ENCODE measurements at regions not wholly inside any gene's neighbourhood (a gene's known extent, or its start where the extent isn't known, plus 50 kb on each side); places are given as distances from the start of the nearest gene placed in this dataset.
"Not testable (repeated sequence)": the region's sequence is repeated elsewhere in the genome, so short reads cannot be mapped to it uniquely, and the experiment has no call there.

GRCh38 chr5:29005386-29005785 is 1967.0 kb upstream of the CDH9 start:
- H3K27me3 Mint-ChIP-seq, result no peaks in the 10 kb centered on the region
- no peak overlapping the region for H3K27ac Mint-ChIP-seq
- H3K4me3 Mint-ChIP-seq, result no peak overlapping the region
- no peaks in the 10 kb centered on the region for H3K36me3 Mint-ChIP-seq
- ATAC-seq (ENCODE audit: low read depth), result no peak
- H3K9me3 Mint-ChIP-seq, result no peaks in the 10 kb centered on the region
- H3K4me1 Mint-ChIP-seq, result no peaks in the 10 kb centered on the region
- POLR2A ChIA-PET, result no interaction called here
- DNase-seq, result no peak

GRCh38 chr5:29002481-29002880 is 1964.1 kb upstream of the CDH9 start:
- DNase-seq (no peak), ATAC-seq (ENCODE audit: low read depth) (no peak)
- POLR2A ChIA-PET, result no interaction called here
- H3K4me3 Mint-ChIP-seq, result no peak overlapping the region
- no peak overlapping the region for H3K27ac Mint-ChIP-seq
- peaks cover 2% of the 10 kb centered on the region for H3K9me3 Mint-ChIP-seq
- no peaks in the 10 kb centered on the region for H3K4me1 Mint-ChIP-seq
- H3K36me3 Mint-ChIP-seq, result no peaks in the 10 kb centered on the region
- no peaks in the 10 kb centered on the region for H3K27me3 Mint-ChIP-seq

DNA sequence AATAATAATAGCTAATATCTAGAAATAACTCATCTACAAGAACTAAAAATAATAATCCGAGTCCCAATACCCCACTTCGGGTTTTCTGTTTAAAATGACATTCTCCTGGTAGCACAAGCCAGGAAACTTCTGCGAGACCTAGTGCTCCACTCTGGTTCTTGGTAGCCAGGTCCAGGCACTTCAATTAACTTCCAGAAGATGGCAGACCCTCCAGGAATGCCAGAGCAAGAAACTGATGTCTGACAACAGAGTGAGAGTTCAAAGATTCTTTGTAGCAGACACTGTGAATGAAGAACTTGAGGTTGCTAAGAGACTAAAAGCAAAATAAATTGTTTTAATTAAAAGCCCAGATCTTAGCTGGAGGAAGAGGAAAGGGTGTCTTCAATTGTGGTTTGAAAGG is 1963.3 kb upstream of the CDH9 start:
- no peak for DNase-seq
- Mint-ChIP-seq H3K9me3 (peaks cover 3% of the 10 kb centered on the region), H3K4me1 (no peaks in the 10 kb centered on the region), H3K4me3 (no peak overlapping the region), H3K27ac (no peak overlapping the region), H3K36me3 (no peaks in the 10 kb centered on the region), H3K27me3 (no peaks in the 10 kb centered on the region)
- POLR2A ChIA-PET, result no interaction called here
- ATAC-seq (ENCODE audit: low read depth), result no peak

DNA sequence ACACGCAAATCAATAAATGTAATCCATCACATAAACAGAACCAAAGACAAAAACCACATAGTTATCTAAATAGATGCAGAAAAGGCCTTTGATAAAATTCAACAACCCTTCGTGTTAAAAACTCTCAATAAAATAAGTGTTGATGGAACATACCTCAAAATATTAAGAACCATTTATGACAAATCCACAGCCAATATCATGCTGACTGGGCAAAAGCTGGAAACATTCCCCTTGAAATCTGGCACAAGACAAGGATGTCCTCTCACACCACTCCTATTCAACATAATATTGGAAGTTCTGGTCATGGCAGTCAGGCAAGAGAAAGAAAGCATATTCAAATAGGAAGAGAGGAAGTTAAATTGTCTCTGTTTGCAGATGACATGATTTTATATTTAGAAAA is 1946.3 kb upstream of the CDH9 start:
- POLR2A ChIA-PET, result no interaction called here
- Mint-ChIP-seq H3K27me3 (no peaks in the 10 kb centered on the region), H3K9me3 (peaks cover 3% of the 10 kb centered on the region), H3K4me3 (no peak overlapping the region), H3K27ac (no peak overlapping the region), H3K4me1 (no peaks in the 10 kb centered on the region), H3K36me3 (no peaks in the 10 kb centered on the region)
- no peak for DNase-seq
- ATAC-seq (ENCODE audit: low read depth), result no peak

- H3K4me1 Mint-ChIP-seq, result no peaks in the 10 kb centered on the region
- POLR2A ChIA-PET, result no interaction called here
Measured at GRCh38 chr5:28975508-28975907, 1937.1 kb upstream of the CDH9 start.

GRCh38 chr5:28967848-28968247 is 1929.5 kb upstream of the CDH9 start:
- no peak for ATAC-seq (ENCODE audit: low read depth)
- Mint-ChIP-seq H3K27me3 (no peaks in the 10 kb centered on the region), H3K4me1 (no peaks in the 10 kb centered on the region), H3K36me3 (no peaks in the 10 kb centered on the region), H3K9me3 (peaks cover 6% of the 10 kb centered on the region), H3K4me3 (no peak overlapping the region), H3K27ac (no peak overlapping the region)
- DNase-seq, result no peak
- POLR2A ChIA-PET, result no interaction called here

More at GRCh38 chr5:28975508-28975907, 1937.1 kb upstream of the CDH9 start:
- H3K27me3 Mint-ChIP-seq, result no peaks in the 10 kb centered on the region
- no peak overlapping the region for H3K27ac Mint-ChIP-seq
- no peak for ATAC-seq (ENCODE audit: low read depth)
- no peaks in the 10 kb centered on the region for H3K36me3 Mint-ChIP-seq
- H3K4me3 Mint-ChIP-seq, result no peak overlapping the region
- DNase-seq, result no peak
- H3K9me3 Mint-ChIP-seq, result peaks cover 10% of the 10 kb centered on the region

- DNase-seq (no peak), ATAC-seq (ENCODE audit: low read depth) (no peak)
- no peak overlapping the region for H3K4me3 Mint-ChIP-seq
- POLR2A ChIA-PET, result no interaction called here
- no peak overlapping the region for H3K27ac Mint-ChIP-seq
- no peaks in the 10 kb centered on the region for H3K9me3 Mint-ChIP-seq
- H3K27me3 Mint-ChIP-seq, result no peaks in the 10 kb centered on the region
- no peaks in the 10 kb centered on the region for H3K4me1 Mint-ChIP-seq
- H3K36me3 Mint-ChIP-seq, result no peaks in the 10 kb centered on the region
Measured at GRCh38 chr5:28961816-28962215, 1923.4 kb upstream of the CDH9 start.

DNA sequence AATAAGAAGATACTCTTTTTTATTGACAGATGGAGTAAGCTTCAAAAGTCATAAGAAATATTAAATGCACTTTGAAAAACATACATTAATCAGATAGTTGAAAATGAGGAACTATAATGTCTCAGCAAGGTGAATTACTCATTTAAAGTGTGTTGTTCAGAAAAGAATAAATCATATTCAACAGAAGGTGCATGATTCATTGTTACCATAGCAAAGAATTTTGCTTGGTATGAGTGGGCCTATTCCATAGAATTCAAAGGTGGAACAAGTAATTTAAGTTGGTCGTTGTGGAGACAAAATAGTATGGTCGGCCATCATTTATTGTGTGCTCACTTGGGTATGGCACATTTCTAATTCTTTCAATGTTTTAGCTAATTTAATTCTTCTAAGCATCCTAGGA is 1920.2 kb upstream of the CDH9 start:
- POLR2A ChIA-PET, result no interaction called here
- Mint-ChIP-seq H3K27me3 (no peaks in the 10 kb centered on the region), H3K9me3 (peaks cover 1% of the 10 kb centered on the region), H3K4me3 (no peak overlapping the region), H3K4me1 (no peaks in the 10 kb centered on the region), H3K27ac (no peak overlapping the region), H3K36me3 (no peaks in the 10 kb centered on the region)
- ATAC-seq (ENCODE audit: low read depth) (no peak), DNase-seq (no peak)

DNA sequence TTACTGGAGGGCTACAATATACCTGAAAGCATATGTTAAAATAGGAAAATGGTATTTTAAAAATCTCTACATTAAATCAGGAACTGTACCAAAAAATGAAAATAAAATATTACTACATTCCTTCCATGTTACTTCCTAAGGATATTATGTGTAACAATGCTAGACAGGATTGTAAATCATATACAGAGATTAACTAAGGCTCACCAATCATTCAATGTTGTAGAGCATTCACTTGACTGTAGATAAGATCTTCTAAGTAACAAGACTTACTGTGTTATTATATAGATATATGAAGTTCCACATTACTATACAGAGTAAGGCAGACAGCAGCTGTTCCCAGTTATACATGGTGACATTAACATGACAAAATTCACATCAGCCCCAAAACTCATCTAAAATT is 1919.1 kb upstream of the CDH9 start:
- Mint-ChIP-seq H3K9me3 (peaks cover 4% of the 10 kb centered on the region), H3K4me3 (no peak overlapping the region), H3K36me3 (no peaks in the 10 kb centered on the region), H3K27ac (no peak overlapping the region), H3K27me3 (no peaks in the 10 kb centered on the region), H3K4me1 (no peaks in the 10 kb centered on the region)
- POLR2A ChIA-PET, result no interaction called here
- ATAC-seq (ENCODE audit: low read depth) (no peak), DNase-seq (no peak)

GRCh38 chr5:28954074-28954473 is 1915.7 kb upstream of the CDH9 start:
- POLR2A ChIA-PET, result no interaction called here
- Mint-ChIP-seq H3K27ac (no peak overlapping the region), H3K9me3 (peaks cover 6% of the 10 kb centered on the region), H3K36me3 (no peaks in the 10 kb centered on the region), H3K4me1 (no peaks in the 10 kb centered on the region), H3K4me3 (no peak overlapping the region), H3K27me3 (no peaks in the 10 kb centered on the region)
- ATAC-seq (ENCODE audit: low read depth), result no peak
- DNase-seq, result no peak

DNA sequence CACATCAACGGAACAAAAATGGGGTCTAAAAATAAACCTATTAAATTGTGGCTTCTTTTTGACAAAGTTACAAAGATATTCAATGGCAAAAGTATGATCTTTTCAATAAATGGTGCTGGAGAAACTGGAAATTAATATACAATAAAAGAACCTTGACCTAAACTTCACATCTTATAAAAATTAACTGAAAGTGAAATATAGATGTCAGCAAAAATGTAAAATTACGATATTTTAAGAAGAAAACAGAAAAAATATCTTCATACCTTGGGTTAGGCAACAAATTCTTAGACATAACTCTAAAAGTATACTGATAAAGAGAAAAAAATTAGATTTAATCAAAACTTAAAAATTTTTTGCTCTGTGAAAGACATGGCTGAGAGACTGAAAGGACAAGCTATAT is 1909.5 kb upstream of the CDH9 start:
- ATAC-seq (ENCODE audit: low read depth), result no peak
- POLR2A ChIA-PET, result no interaction called here
- no peak overlapping the region for H3K27ac Mint-ChIP-seq
- H3K4me1 Mint-ChIP-seq, result no peaks in the 10 kb centered on the region
- no peak overlapping the region for H3K4me3 Mint-ChIP-seq
- H3K27me3 Mint-ChIP-seq, result no peaks in the 10 kb centered on the region
- peaks cover 4% of the 10 kb centered on the region for H3K9me3 Mint-ChIP-seq
- no peaks in the 10 kb centered on the region for H3K36me3 Mint-ChIP-seq
- DNase-seq, result no peak

GRCh38 chr5:28945859-28946258 is 1907.5 kb upstream of the CDH9 start:
- H3K36me3 Mint-ChIP-seq, result no peaks in the 10 kb centered on the region
- ATAC-seq (ENCODE audit: low read depth) (no peak), DNase-seq (no peak)
- no peaks in the 10 kb centered on the region for H3K27me3 Mint-ChIP-seq
- POLR2A ChIA-PET, result no interaction called here
- no peak overlapping the region for H3K27ac Mint-ChIP-seq
- no peaks in the 10 kb centered on the region for H3K4me1 Mint-ChIP-seq
- H3K9me3 Mint-ChIP-seq, result peaks cover 2% of the 10 kb centered on the region
- H3K4me3 Mint-ChIP-seq, result no peak overlapping the region

DNA sequence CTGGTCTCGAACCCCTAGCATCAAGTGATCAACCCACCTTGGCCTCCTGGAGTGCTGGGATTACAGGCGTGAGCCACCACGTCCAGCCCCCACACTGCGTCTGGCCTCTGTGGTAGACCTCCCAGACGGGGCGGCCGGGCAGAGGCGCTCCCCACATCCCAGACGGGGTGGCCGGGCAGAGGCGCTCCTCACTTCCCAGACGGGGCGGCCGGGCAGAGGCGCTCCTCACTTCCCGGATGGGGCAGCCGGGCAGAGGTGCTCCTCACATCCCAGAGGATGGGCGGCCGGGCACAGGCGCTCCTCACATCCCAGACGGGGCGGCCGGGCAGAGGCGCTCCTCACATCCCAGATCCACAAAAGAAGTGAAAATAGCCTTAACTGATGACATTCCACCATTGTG is 1891.0 kb upstream of the CDH9 start:
- H3K9me3 Mint-ChIP-seq; H3K27ac Mint-ChIP-seq; H3K36me3 Mint-ChIP-seq; POLR2A ChIA-PET; H3K27me3 Mint-ChIP-seq; DNase-seq; ATAC-seq (ENCODE audit: low read depth); H3K4me1 Mint-ChIP-seq; H3K4me3 Mint-ChIP-seq: not testable (repeated sequence)

- H3K4me1 Mint-ChIP-seq; H3K27me3 Mint-ChIP-seq; H3K9me3 Mint-ChIP-seq; H3K4me3 Mint-ChIP-seq; H3K27ac Mint-ChIP-seq; ATAC-seq (ENCODE audit: low read depth); POLR2A ChIA-PET; DNase-seq; H3K36me3 Mint-ChIP-seq: not testable (repeated sequence)
Measured at GRCh38 chr5:28928327-28928790, 1890.0 kb upstream of the CDH9 start.

- POLR2A ChIA-PET, result no interaction called here
- Mint-ChIP-seq H3K4me1 (no peaks in the 10 kb centered on the region), H3K9me3 (peaks cover 7% of the 10 kb centered on the region), H3K4me3 (no peak overlapping the region), H3K36me3 (no peaks in the 10 kb centered on the region), H3K27me3 (no peaks in the 10 kb centered on the region), H3K27ac (no peak overlapping the region)
- ATAC-seq (ENCODE audit: low read depth) (no peak), DNase-seq (no peak)
Measured at GRCh38 chr5:28927559-28928326, 1889.4 kb upstream of the CDH9 start.

Data from activated naive CD8-positive, alpha-beta T cell treated with anti-CD3 and anti-CD28 coated beads, Interleukin-2, amount 10 ng/mL, durations not matched to agents 7 days and 5 days (primary cell).